MM.1S (cell line): ENCODE measurements at regions not wholly inside any gene's neighbourhood (a gene's known extent, or its start where the extent isn't known, plus 50 kb on each side); places are given as distances from the start of the nearest gene placed in this dataset.

Experiments used
- EZH2 ChIP-seq: fragments of 300-600 bp; sonication (generic); optimal IDR thresholded peaks from 2 replicates; pipeline ENCODE3; 2017; ENCODE audit warnings: low read depth, mild to moderate bottlenecking, antibody characterized with exemption, low read length, mixed read lengths
- EZH2phosphoT487 ChIP-seq: fragments of 300-600 bp; sonication (generic); IDR thresholded peaks from 2 replicates; pipeline ENCODE4 v1.6.1; 2018; ENCODE audit warnings: antibody characterized with exemption, low read length
- TF ChIP-seq, protein P1 (sequence below): fragments of 300-600 bp; sonication (generic); IDR thresholded peaks from 2 replicates; pipeline ENCODE4 v1.5.1; 2016; ENCODE audit warnings: antibody characterized with exemption, low read length, mixed read lengths

GRCh38 chr18:43620936-43621335 is 343.6 kb upstream of the SYT4 start:
- TF ChIP-seq, protein P1, sequence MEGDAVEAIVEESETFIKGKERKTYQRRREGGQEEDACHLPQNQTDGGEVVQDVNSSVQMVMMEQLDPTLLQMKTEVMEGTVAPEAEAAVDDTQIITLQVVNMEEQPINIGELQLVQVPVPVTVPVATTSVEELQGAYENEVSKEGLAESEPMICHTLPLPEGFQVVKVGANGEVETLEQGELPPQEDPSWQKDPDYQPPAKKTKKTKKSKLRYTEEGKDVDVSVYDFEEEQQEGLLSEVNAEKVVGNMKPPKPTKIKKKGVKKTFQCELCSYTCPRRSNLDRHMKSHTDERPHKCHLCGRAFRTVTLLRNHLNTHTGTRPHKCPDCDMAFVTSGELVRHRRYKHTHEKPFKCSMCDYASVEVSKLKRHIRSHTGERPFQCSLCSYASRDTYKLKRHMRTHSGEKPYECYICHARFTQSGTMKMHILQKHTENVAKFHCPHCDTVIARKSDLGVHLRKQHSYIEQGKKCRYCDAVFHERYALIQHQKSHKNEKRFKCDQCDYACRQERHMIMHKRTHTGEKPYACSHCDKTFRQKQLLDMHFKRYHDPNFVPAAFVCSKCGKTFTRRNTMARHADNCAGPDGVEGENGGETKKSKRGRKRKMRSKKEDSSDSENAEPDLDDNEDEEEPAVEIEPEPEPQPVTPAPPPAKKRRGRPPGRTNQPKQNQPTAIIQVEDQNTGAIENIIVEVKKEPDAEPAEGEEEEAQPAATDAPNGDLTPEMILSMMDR = peak; percentile 49
- TF ChIP-seq EZH2 (no peak), EZH2phosphoT487 (no peak)
